ENCODE measurements at regions not wholly inside any gene's neighbourhood (a gene's known extent, or its start where the extent isn't known, plus 50 kb on each side); places are given as distances from the start of the nearest gene placed in this dataset.
A peak's percentile ranks its signal among the peaks of the same experiment; 100 is the strongest.
"Not testable (repeated sequence)": the region's sequence is repeated elsewhere in the genome, so short reads cannot be mapped to it uniquely, and the experiment has no call there.

GRCh38 chr2:106248548-106249151 is 54.5 kb upstream of the UXS1 start:
- not testable (repeated sequence) for H2BK5ac ChIP-seq (ENCODE audit: insufficient read length, low read length); H2BK12ac ChIP-seq (ENCODE audit: insufficient read length, low read depth, low read length); DNase-seq

More at GRCh38 chr2:106248548-106249151, 54.5 kb upstream of the UXS1 start:
- not testable (repeated sequence) for H4K20me1 ChIP-seq (ENCODE audit: control insufficient read depth, insufficient read depth, insufficient read length); H3K9me3 ChIP-seq (ENCODE audit: control insufficient read depth, low read depth, low read length); H3K4me1 Mint-ChIP-seq; H3T11ph ChIP-seq (ENCODE audit: low read length); H3K14ac ChIP-seq (ENCODE audit: insufficient read depth, low read length); H3K27ac Mint-ChIP-seq; H2BK20ac ChIP-seq (ENCODE audit: low read depth, low read length, poor library complexity, severe bottlenecking); H3K23ac ChIP-seq (ENCODE audit: insufficient read length, low read depth, low read length); H2BK15ac ChIP-seq (ENCODE audit: low read depth, low read length); H3K79me2 ChIP-seq (ENCODE audit: insufficient read depth, low read length); H2AFZ ChIP-seq (ENCODE audit: low read length); H2BK120ac ChIP-seq (ENCODE audit: low read depth, low read length, poor library complexity, severe bottlenecking); H3K4me2 ChIP-seq (ENCODE audit: insufficient read depth, insufficient read length, low read length); H3K27me3 Mint-ChIP-seq (ENCODE audit: low read depth); H2AK5ac ChIP-seq (ENCODE audit: insufficient read length, low read length); H3K4me1 ChIP-seq (ENCODE audit: insufficient read depth, low read length); H4K8ac ChIP-seq (replicated peaks; ENCODE audit: insufficient read length, low read depth, low read length); H3K27me3 ChIP-seq (ENCODE audit: insufficient read depth, low read length); H3K18ac ChIP-seq (ENCODE audit: insufficient read length, low read depth, low read length); H3K9ac ChIP-seq (ENCODE audit: extremely low read depth, insufficient read length, low read length); H4K5ac ChIP-seq (ENCODE audit: insufficient read length, low read depth, low read length); H3K23me2 ChIP-seq (ENCODE audit: insufficient read length, low read depth, low read length, poor library complexity, severe bottlenecking); H3K4me3 Mint-ChIP-seq; H3K9me3 Mint-ChIP-seq; H3K79me1 ChIP-seq (ENCODE audit: insufficient read depth, low read depth, low read length, poor library complexity, severe bottlenecking); H3K4ac ChIP-seq (ENCODE audit: low read depth, low read length); H3K27ac ChIP-seq (ENCODE audit: insufficient read length, low read depth, low read length); H4K91ac ChIP-seq (ENCODE audit: insufficient read length, low read depth, low read length); H3K56ac ChIP-seq (ENCODE audit: insufficient read length, low read depth, low read length); H3K36me3 Mint-ChIP-seq (ENCODE audit: insufficient read depth in 1 of 3, low read depth in 3 of 3)
- TF ChIP-seq CTCF (conservative IDR thresholded peaks at IDR 0.05), result peak; percentile 58
- WGBS (ENCODE audit: extremely low coverage, insufficient read length, low lambda C conversion rate), result no CpG with 5 or more reads among the region's 6 CpGs

Measured in H9 (cell line).